ENCODE measurements at regions not wholly inside any gene's neighbourhood (a gene's known extent, or its start where the extent isn't known, plus 50 kb on each side); places are given as distances from the start of the nearest gene placed in this dataset.

DNA sequence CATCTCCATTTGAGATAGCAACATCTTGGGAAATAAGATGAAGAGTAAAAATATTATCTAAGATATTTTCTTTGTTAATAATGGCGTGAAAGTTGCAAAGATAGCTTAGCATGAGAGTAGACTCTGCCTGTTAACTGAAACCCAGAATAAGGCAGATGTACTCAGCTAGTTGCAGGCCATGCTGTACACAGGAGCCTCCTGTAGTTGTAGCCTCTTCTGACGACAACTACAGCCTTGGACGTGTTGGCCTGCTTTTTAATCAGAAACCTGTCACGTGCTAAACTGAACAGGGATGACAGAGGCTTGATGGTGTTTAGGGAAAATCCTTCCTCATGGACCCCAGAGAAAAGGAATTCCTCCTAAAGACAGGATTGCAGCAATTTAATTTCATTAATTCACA is 155.1 kb upstream of the TMEM229A start:
- H3K9me3 ChIP-seq (ENCODE audit: control insufficient read depth, low read depth, low read length), result no peaks in the 10 kb centered on the region
- no peak overlapping the region for H3K9ac ChIP-seq (ENCODE audit: extremely low read depth, insufficient read length, low read length)
- no peak for DNase-seq
- no peak overlapping the region for H3K27ac ChIP-seq (ENCODE audit: insufficient read length, low read depth, low read length)
- H3K79me1 ChIP-seq (ENCODE audit: insufficient read depth, low read depth, low read length, poor library complexity, severe bottlenecking), result no peaks in the 10 kb centered on the region
- H2BK20ac ChIP-seq (ENCODE audit: low read depth, low read length, poor library complexity, severe bottlenecking), result no peak overlapping the region
- Mint-ChIP-seq H3K4me3 (no peak overlapping the region), H3K27ac (no peak overlapping the region), H3K9me3 (no peaks in the 10 kb centered on the region), H3K36me3 (ENCODE audit: insufficient read depth in 1 of 3, low read depth in 3 of 3) (no peaks in the 10 kb centered on the region), H3K4me1 (peaks cover 21 to 34% of the 10 kb centered on the region in 2 experiments), H3K27me3 (ENCODE audit: low read depth) (no peaks in the 10 kb centered on the region)
- no CpG with 5 or more reads among the region's 4 CpGs for WGBS (ENCODE audit: extremely low coverage, insufficient read length, low lambda C conversion rate)
- H3K18ac ChIP-seq (ENCODE audit: insufficient read length, low read depth, low read length), result no peak overlapping the region
- TF ChIP-seq, protein P1, sequence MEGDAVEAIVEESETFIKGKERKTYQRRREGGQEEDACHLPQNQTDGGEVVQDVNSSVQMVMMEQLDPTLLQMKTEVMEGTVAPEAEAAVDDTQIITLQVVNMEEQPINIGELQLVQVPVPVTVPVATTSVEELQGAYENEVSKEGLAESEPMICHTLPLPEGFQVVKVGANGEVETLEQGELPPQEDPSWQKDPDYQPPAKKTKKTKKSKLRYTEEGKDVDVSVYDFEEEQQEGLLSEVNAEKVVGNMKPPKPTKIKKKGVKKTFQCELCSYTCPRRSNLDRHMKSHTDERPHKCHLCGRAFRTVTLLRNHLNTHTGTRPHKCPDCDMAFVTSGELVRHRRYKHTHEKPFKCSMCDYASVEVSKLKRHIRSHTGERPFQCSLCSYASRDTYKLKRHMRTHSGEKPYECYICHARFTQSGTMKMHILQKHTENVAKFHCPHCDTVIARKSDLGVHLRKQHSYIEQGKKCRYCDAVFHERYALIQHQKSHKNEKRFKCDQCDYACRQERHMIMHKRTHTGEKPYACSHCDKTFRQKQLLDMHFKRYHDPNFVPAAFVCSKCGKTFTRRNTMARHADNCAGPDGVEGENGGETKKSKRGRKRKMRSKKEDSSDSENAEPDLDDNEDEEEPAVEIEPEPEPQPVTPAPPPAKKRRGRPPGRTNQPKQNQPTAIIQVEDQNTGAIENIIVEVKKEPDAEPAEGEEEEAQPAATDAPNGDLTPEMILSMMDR (conservative IDR thresholded peaks at IDR 0.05), result no peak
- H3K4me1 ChIP-seq (ENCODE audit: insufficient read depth, low read length), result no peaks in the 10 kb centered on the region; the same call in 1 of the 2 replicates
- H3K4me2 ChIP-seq (ENCODE audit: insufficient read depth, insufficient read length, low read length), result no peak overlapping the region
- H2BK15ac ChIP-seq (ENCODE audit: low read depth, low read length), result no peak overlapping the region
- no peaks in the 10 kb centered on the region for H3K79me2 ChIP-seq (ENCODE audit: insufficient read depth, low read length)
- H4K20me1 ChIP-seq (ENCODE audit: control insufficient read depth, insufficient read depth, insufficient read length), result no peaks in the 10 kb centered on the region
- H2BK12ac ChIP-seq (ENCODE audit: insufficient read length, low read depth, low read length), result no peak overlapping the region
- H2BK120ac ChIP-seq (ENCODE audit: low read depth, low read length, poor library complexity, severe bottlenecking), result no peak overlapping the region
- H2BK5ac ChIP-seq (ENCODE audit: insufficient read length, low read length), result no peak overlapping the region
- no peak overlapping the region for H3K23ac ChIP-seq (ENCODE audit: insufficient read length, low read depth, low read length)
- no peak overlapping the region for H4K91ac ChIP-seq (ENCODE audit: insufficient read length, low read depth, low read length)
- no peak overlapping the region for H4K5ac ChIP-seq (ENCODE audit: insufficient read length, low read depth, low read length)
- no peak overlapping the region for H3K4ac ChIP-seq (ENCODE audit: low read depth, low read length)
- no peak overlapping the region for H2AFZ ChIP-seq (ENCODE audit: low read length)
- H3K27me3 ChIP-seq (ENCODE audit: insufficient read depth, low read length), result no peaks in the 10 kb centered on the region
- no peak overlapping the region for H2AK5ac ChIP-seq (ENCODE audit: insufficient read length, low read length)
- no peak overlapping the region for H3T11ph ChIP-seq (ENCODE audit: low read length)
- no peaks in the 10 kb centered on the region for H3K23me2 ChIP-seq (ENCODE audit: insufficient read length, low read depth, low read length, poor library complexity, severe bottlenecking)
- no peak overlapping the region for H4K8ac ChIP-seq (replicated peaks; ENCODE audit: insufficient read length, low read depth, low read length)
- H3K14ac ChIP-seq (ENCODE audit: insufficient read depth, low read length), result no peak overlapping the region
- no peak overlapping the region for H3K56ac ChIP-seq (ENCODE audit: insufficient read length, low read depth, low read length)

Measured in H9 (cell line).